ENCODE measurements at regions not wholly inside any gene's neighbourhood (a gene's known extent, or its start where the extent isn't known, plus 50 kb on each side); places are given as distances from the start of the nearest gene placed in this dataset.
A peak's percentile ranks its signal among the peaks of the same experiment; 100 is the strongest.
"Not testable (repeated sequence)": the region's sequence is repeated elsewhere in the genome, so short reads cannot be mapped to it uniquely, and the experiment has no call there.

GRCh38 chrX:68982476-68982875 is 153.7 kb downstream of the EFNB1 start:
- Mint-ChIP-seq H3K4me1 (no peaks in the 10 kb centered on the region), H3K27ac (no peak overlapping the region), H3K9me3 (no peaks in the 10 kb centered on the region), H3K36me3 (no peaks in the 10 kb centered on the region), H3K4me3 (no peak overlapping the region), H3K27me3 (peaks cover 11% of the 10 kb centered on the region)
- ATAC-seq (ENCODE audit: low read depth) (no peak), DNase-seq (ENCODE audit: low spot score in 2 of 2) (no peak)

- no peak for ATAC-seq (ENCODE audit: low read depth)
- DNase-seq (ENCODE audit: low spot score in 2 of 2) = no peak
- H3K36me3 Mint-ChIP-seq = no peaks in the 10 kb centered on the region
- H3K4me1 Mint-ChIP-seq = no peaks in the 10 kb centered on the region
- H3K27me3 Mint-ChIP-seq = peaks cover 9% of the 10 kb centered on the region
- H3K27ac Mint-ChIP-seq = no peak overlapping the region
- H3K9me3 Mint-ChIP-seq = peaks cover 3% of the 10 kb centered on the region
- no peak overlapping the region for H3K4me3 Mint-ChIP-seq
Observed at GRCh38 chrX:68980906-68981616, 152.2 kb downstream of the EFNB1 start.

- DNase-seq (ENCODE audit: low spot score in 2 of 2) (no peak), ATAC-seq (ENCODE audit: low read depth) (no peak)
- Mint-ChIP-seq H3K27me3 (peaks cover 6% of the 10 kb centered on the region), H3K9me3 (peaks cover 12% of the 10 kb centered on the region), H3K36me3 (no peaks in the 10 kb centered on the region), H3K4me3 (no peak overlapping the region), H3K4me1 (no peaks in the 10 kb centered on the region), H3K27ac (no peak overlapping the region)
Observed at GRCh38 chrX:68978655-68979054, 149.8 kb downstream of the EFNB1 start.

GRCh38 chrX:68978255-68978654 is 149.4 kb downstream of the EFNB1 start:
- ATAC-seq (ENCODE audit: low read depth) (no peak), DNase-seq (ENCODE audit: low spot score in 2 of 2) (no peak)
- H3K27ac Mint-ChIP-seq = no peak overlapping the region
- H3K4me3 Mint-ChIP-seq = no peak overlapping the region
- H3K4me1 Mint-ChIP-seq = no peaks in the 10 kb centered on the region
- no peaks in the 10 kb centered on the region for H3K36me3 Mint-ChIP-seq
- peaks cover 6% of the 10 kb centered on the region for H3K27me3 Mint-ChIP-seq
- H3K9me3 Mint-ChIP-seq = peaks cover 12% of the 10 kb centered on the region

- Mint-ChIP-seq H3K27ac (no peak overlapping the region), H3K4me1 (no peaks in the 10 kb centered on the region), H3K27me3 (peaks cover 3% of the 10 kb centered on the region), H3K4me3 (no peak overlapping the region), H3K9me3 (peaks cover 3% of the 10 kb centered on the region), H3K36me3 (peaks cover 2% of the 10 kb centered on the region)
- no peak for DNase-seq (ENCODE audit: low spot score in 2 of 2)
- no peak for ATAC-seq (ENCODE audit: low read depth)
Observed at GRCh38 chrX:68953331-68953730, 124.5 kb downstream of the EFNB1 start.

- H3K4me1 Mint-ChIP-seq; H3K36me3 Mint-ChIP-seq; ATAC-seq (ENCODE audit: low read depth); DNase-seq (ENCODE audit: low spot score in 2 of 2); H3K4me3 Mint-ChIP-seq; H3K27me3 Mint-ChIP-seq; H3K27ac Mint-ChIP-seq; H3K9me3 Mint-ChIP-seq: not testable (repeated sequence)
Observed at GRCh38 chrX:68951942-68952619, 123.3 kb downstream of the EFNB1 start.

GRCh38 chrX:68950937-68951336 is 122.1 kb downstream of the EFNB1 start:
- ATAC-seq (ENCODE audit: low read depth) = no peak
- no peak for DNase-seq (ENCODE audit: low spot score in 2 of 2)
- Mint-ChIP-seq H3K4me1 (no peaks in the 10 kb centered on the region), H3K9me3 (peaks cover 3% of the 10 kb centered on the region), H3K4me3 (no peak overlapping the region), H3K27ac (no peak overlapping the region), H3K27me3 (peaks cover 3% of the 10 kb centered on the region), H3K36me3 (peaks cover 2% of the 10 kb centered on the region)

- Mint-ChIP-seq H3K27ac (no peak overlapping the region), H3K27me3 (no peaks in the 10 kb centered on the region), H3K4me1 (no peaks in the 10 kb centered on the region), H3K4me3 (no peak overlapping the region), H3K9me3 (no peaks in the 10 kb centered on the region), H3K36me3 (no peaks in the 10 kb centered on the region)
- no peak for DNase-seq (ENCODE audit: low spot score in 2 of 2)
- ATAC-seq (ENCODE audit: low read depth) = no peak
Observed at GRCh38 chrX:68947882-68948605, 119.2 kb downstream of the EFNB1 start.

GRCh38 chrX:68945603-68946228 is 116.9 kb downstream of the EFNB1 start:
- ATAC-seq (ENCODE audit: low read depth) (no peak), DNase-seq (ENCODE audit: low spot score in 2 of 2) (no peak)
- no peak overlapping the region for H3K4me3 Mint-ChIP-seq
- no peaks in the 10 kb centered on the region for H3K9me3 Mint-ChIP-seq
- peaks cover 1% of the 10 kb centered on the region for H3K36me3 Mint-ChIP-seq
- H3K27me3 Mint-ChIP-seq = peaks cover 5% of the 10 kb centered on the region
- H3K27ac Mint-ChIP-seq = no peak overlapping the region
- no peaks in the 10 kb centered on the region for H3K4me1 Mint-ChIP-seq

GRCh38 chrX:68945081-68945602 is 116.3 kb downstream of the EFNB1 start:
- ATAC-seq (ENCODE audit: low read depth) (no peak), DNase-seq (ENCODE audit: low spot score in 2 of 2) (no peak)
- no peaks in the 10 kb centered on the region for H3K4me1 Mint-ChIP-seq
- no peaks in the 10 kb centered on the region for H3K9me3 Mint-ChIP-seq
- no peak overlapping the region for H3K4me3 Mint-ChIP-seq
- peaks cover 1% of the 10 kb centered on the region for H3K36me3 Mint-ChIP-seq
- H3K27me3 Mint-ChIP-seq = peaks cover 7% of the 10 kb centered on the region
- no peak overlapping the region for H3K27ac Mint-ChIP-seq

- Mint-ChIP-seq H3K9me3 (no peaks in the 10 kb centered on the region), H3K36me3 (peaks cover 1% of the 10 kb centered on the region), H3K27ac (no peak overlapping the region), H3K27me3 (peaks cover 7% of the 10 kb centered on the region), H3K4me1 (no peaks in the 10 kb centered on the region), H3K4me3 (no peak overlapping the region)
- DNase-seq (ENCODE audit: low spot score in 2 of 2) = peak in 1 of 2 donors; percentile 2
- no peak for ATAC-seq (ENCODE audit: low read depth)
Observed at GRCh38 chrX:68944211-68944610, 115.4 kb downstream of the EFNB1 start.

- no peaks in the 10 kb centered on the region for H3K4me1 Mint-ChIP-seq
- peak in 1 of 2 donors; percentile 1 for DNase-seq (ENCODE audit: low spot score in 2 of 2)
Observed at GRCh38 chrX:68942840-68943239, 114.0 kb downstream of the EFNB1 start.

GRCh38 chrX:68942104-68942503 is 113.3 kb downstream of the EFNB1 start:
- peaks cover 1% of the 10 kb centered on the region for H3K36me3 Mint-ChIP-seq
- no peak for ATAC-seq (ENCODE audit: low read depth)
- H3K27ac Mint-ChIP-seq = no peak overlapping the region
- H3K9me3 Mint-ChIP-seq = no peaks in the 10 kb centered on the region
- peak in 1 of 2 donors; percentile 2 for DNase-seq (ENCODE audit: low spot score in 2 of 2)
- peaks cover 7% of the 10 kb centered on the region for H3K27me3 Mint-ChIP-seq
- H3K4me3 Mint-ChIP-seq = no peak overlapping the region
- no peaks in the 10 kb centered on the region for H3K4me1 Mint-ChIP-seq

More at GRCh38 chrX:68942840-68943239, 114.0 kb downstream of the EFNB1 start:
- ATAC-seq (ENCODE audit: low read depth) = no peak
- Mint-ChIP-seq H3K27ac (no peak overlapping the region), H3K9me3 (no peaks in the 10 kb centered on the region), H3K4me3 (no peak overlapping the region), H3K36me3 (peaks cover 1% of the 10 kb centered on the region), H3K27me3 (peaks cover 7% of the 10 kb centered on the region)

Measured in memory B cell (primary cell).